Endothelial cell of umbilical vein (primary cell): ENCODE measurements at regions not wholly inside any gene's neighbourhood (a gene's known extent, or its start where the extent isn't known, plus 50 kb on each side); places are given as distances from the start of the nearest gene placed in this dataset.

Experiments used
- CTCF ChIP-seq, 2 donors: IDR thresholded peaks; 1 replicate in 1 of 2; 2 replicates in 1 of 2; pipeline ENCODE4 v1.5.1; 2011; ENCODE audit warnings: low read length in 2 of 2, mild to moderate bottlenecking in 2 of 2, moderate library complexity in 2 of 2, control low read depth in 1 of 2, inconsistent platforms in 1 of 2, low read depth in 1 of 2; ENCODE audit not compliant: insufficient read depth in 1 of 2; ENCODE audit errors: extremely low read depth in 1 of 2
- EZH2 ChIP-seq: IDR thresholded peaks from 2 replicates; pipeline ENCODE4 v1.6.1; 2012; ENCODE audit warnings: borderline replicate concordance, low read depth, mild to moderate bottlenecking, moderate library complexity, low read length, inconsistent platforms; ENCODE audit not compliant: severe bottlenecking
- FOS ChIP-seq: IDR thresholded peaks from 2 replicates; pipeline ENCODE4 v1.6.1; 2011; ENCODE audit warnings: mild to moderate bottlenecking, low read length, moderate library complexity, borderline replicate concordance; ENCODE audit not compliant: insufficient read depth
- GATA2 ChIP-seq: IDR thresholded peaks from 2 replicates; pipeline ENCODE4 v1.7.0; 2011; ENCODE audit warnings: low read depth, mild to moderate bottlenecking, moderate library complexity, mixed read lengths, low read length; ENCODE audit not compliant: insufficient read length, insufficient read depth
- JUN ChIP-seq: IDR thresholded peaks from 2 replicates; pipeline ENCODE4 v1.6.1; 2011; ENCODE audit warnings: borderline replicate concordance, low read depth; ENCODE audit not compliant: insufficient read length, insufficient read depth
- MAX ChIP-seq: IDR thresholded peaks from 2 replicates; pipeline ENCODE4 v1.6.1; 2011; ENCODE audit not compliant: insufficient read depth, insufficient read length
- POLR2A ChIP-seq: IDR thresholded peaks from 2 replicates; pipeline ENCODE4 v1.6.1; 2012; ENCODE audit warnings: low read depth, mild to moderate bottlenecking, control low read depth, low read length
- POLR2AphosphoS5 ChIP-seq: IDR thresholded peaks from 2 replicates; pipeline ENCODE4 v1.6.1; 2012; ENCODE audit warnings: low read depth, mild to moderate bottlenecking, control low read depth, low read length, moderate library complexity; ENCODE audit not compliant: insufficient read depth

- TF ChIP-seq CTCF (IDR thresholded peaks at IDR 0.05; ENCODE audit: extremely low read depth in 1 of 2, insufficient read depth in 1 of 2, low read depth in 1 of 2, low read length in 2 of 2) (no peak), POLR2A (no peak), FOS (no peak), GATA2 (no peak), POLR2AphosphoS5 (no peak), JUN (no peak), MAX (no peak), EZH2 (no peak)
Measured at GRCh38 chrX:104445591-104445990, 120.4 kb upstream of the IL1RAPL2 start.
